ENCODE measurements at regions not wholly inside any gene's neighbourhood (a gene's known extent, or its start where the extent isn't known, plus 50 kb on each side); places are given as distances from the start of the nearest gene placed in this dataset.

- intact Hi-C loops (cut with micrococcal nuclease; ENCODE audit: unreplicated experiment) = no loop called here
- no peaks in the 10 kb centered on the region for H3K4me1 ChIP-seq
- TF ChIP-seq CTCF (IDR thresholded peaks at IDR 0.05; ENCODE audit: insufficient read depth in 1 of 2, low read depth in 1 of 2, low read length in 1 of 2, severe bottlenecking in 1 of 2, unreplicated experiment in 1 of 2) = no peak
- no peaks in the 10 kb centered on the region for H3K4me1 Mint-ChIP-seq (ENCODE audit: low read depth, unreplicated experiment)
- no TSS peak for BruUV-seq (replicated peaks)
- ChIA-PET POLR2A (no interaction called here), CTCF (interaction anchor here (0.6 kb wide), 1 partner anchor 15 kb away, joined by 3 read pairs; no protein-coding TSS in a partner anchor)
- no peaks in the 10 kb centered on the region for H3K9me3 ChIP-seq
- peaks cover 13% of the 10 kb centered on the region for H3K9me3 Mint-ChIP-seq (ENCODE audit: unreplicated experiment)
- no peak overlapping the region for H3K27ac Mint-ChIP-seq (ENCODE audit: unreplicated experiment)
- H3K36me3 ChIP-seq (ENCODE audit: control insufficient read depth, insufficient read depth, low read length) = no peaks in the 10 kb centered on the region
- no peak overlapping the region for H3K4me3 Mint-ChIP-seq (ENCODE audit: unreplicated experiment)
- DNase-seq = no peak
- no peaks in the 10 kb centered on the region for H3K27me3 ChIP-seq (replicated peaks; ENCODE audit: control insufficient read depth, insufficient read depth, low read length)
- H3K4me3 ChIP-seq (ENCODE audit: low read depth, low read length) = no peak overlapping the region
- no peaks in the 10 kb centered on the region for H3K36me3 Mint-ChIP-seq (ENCODE audit: insufficient read depth, unreplicated experiment)
- H3K27me3 Mint-ChIP-seq (ENCODE audit: insufficient read depth, unreplicated experiment) = peaks cover 8% of the 10 kb centered on the region
Measured at GRCh38 chr1:209012443-209013196, 570.9 kb upstream of the CAMK1G start.

GRCh38 chr1:209015092-209015491 is 568.4 kb upstream of the CAMK1G start:
- H3K36me3 ChIP-seq (ENCODE audit: control insufficient read depth, insufficient read depth, low read length) = no peaks in the 10 kb centered on the region
- no peaks in the 10 kb centered on the region for H3K4me1 ChIP-seq
- H3K4me1 Mint-ChIP-seq (ENCODE audit: low read depth, unreplicated experiment) = no peaks in the 10 kb centered on the region
- no peak for TF ChIP-seq CTCF (IDR thresholded peaks at IDR 0.05; ENCODE audit: insufficient read depth in 1 of 2, low read depth in 1 of 2, low read length in 1 of 2, severe bottlenecking in 1 of 2, unreplicated experiment in 1 of 2)
- no peaks in the 10 kb centered on the region for H3K36me3 Mint-ChIP-seq (ENCODE audit: insufficient read depth, unreplicated experiment)
- H3K27me3 Mint-ChIP-seq (ENCODE audit: insufficient read depth, unreplicated experiment) = peaks cover 4% of the 10 kb centered on the region
- no peak overlapping the region for H3K4me3 Mint-ChIP-seq (ENCODE audit: unreplicated experiment)
- ChIA-PET CTCF (no interaction called here), POLR2A (no interaction called here)
- intact Hi-C loops (cut with micrococcal nuclease; ENCODE audit: unreplicated experiment) = no loop called here
- DNase-seq = no peak
- no peak overlapping the region for H3K27ac Mint-ChIP-seq (ENCODE audit: unreplicated experiment)
- no peak overlapping the region for H3K4me3 ChIP-seq (ENCODE audit: low read depth, low read length)
- peaks cover 28% of the 10 kb centered on the region for H3K9me3 Mint-ChIP-seq (ENCODE audit: unreplicated experiment)
- H3K27me3 ChIP-seq (replicated peaks; ENCODE audit: control insufficient read depth, insufficient read depth, low read length) = no peaks in the 10 kb centered on the region
- 0 out of 2 replicates have a peak, but pooled peaks cover 2% of the 10 kb centered on the region for H3K9me3 ChIP-seq
- no TSS peak for BruUV-seq (replicated peaks)

- Histone ChIP-seq H3K9me3 (0 out of 2 replicates have a peak, but pooled peaks cover 2% of the 10 kb centered on the region), H3K36me3 (ENCODE audit: control insufficient read depth, insufficient read depth, low read length) (no peaks in the 10 kb centered on the region), H3K4me1 (no peaks in the 10 kb centered on the region), H3K27me3 (replicated peaks; ENCODE audit: control insufficient read depth, insufficient read depth, low read length) (no peaks in the 10 kb centered on the region), H3K4me3 (ENCODE audit: low read depth, low read length) (no peak overlapping the region)
- no peak for TF ChIP-seq CTCF (IDR thresholded peaks at IDR 0.05; ENCODE audit: insufficient read depth in 1 of 2, low read depth in 1 of 2, low read length in 1 of 2, severe bottlenecking in 1 of 2, unreplicated experiment in 1 of 2)
- DNase-seq = no peak
- CTCF ChIA-PET = no interaction called here
- no TSS peak for BruUV-seq (replicated peaks)
- Mint-ChIP-seq H3K4me1 (ENCODE audit: low read depth, unreplicated experiment) (no peaks in the 10 kb centered on the region), H3K36me3 (ENCODE audit: insufficient read depth, unreplicated experiment) (no peaks in the 10 kb centered on the region), H3K27me3 (ENCODE audit: insufficient read depth, unreplicated experiment) (no peaks in the 10 kb centered on the region), H3K4me3 (ENCODE audit: unreplicated experiment) (no peak overlapping the region), H3K27ac (ENCODE audit: unreplicated experiment) (no peak overlapping the region), H3K9me3 (ENCODE audit: unreplicated experiment) (peaks cover 35% of the 10 kb centered on the region)
- POLR2A ChIA-PET = no interaction called here
- intact Hi-C loops (cut with micrococcal nuclease; ENCODE audit: unreplicated experiment) = loop anchor here (10.0 kb wide), 1 partner anchor 367 kb away; no protein-coding TSS in a partner anchor
Measured at GRCh38 chr1:209021622-209022021, 561.9 kb upstream of the CAMK1G start.

Measured in Caco-2 (cell line).